GM12891 (cell line): ENCODE measurements at regions not wholly inside any gene's neighbourhood (a gene's known extent, or its start where the extent isn't known, plus 50 kb on each side); places are given as distances from the start of the nearest gene placed in this dataset.

ENCODE experiments used
- POLR2A ChIP-seq: IDR thresholded peaks from 2 replicates; pipeline ENCODE4 v1.6.1; 2011; ENCODE audit warnings: low read depth, low read length, control low read depth
- POLR2AphosphoS5 ChIP-seq: IDR thresholded peaks from 2 replicates; pipeline ENCODE4 v1.6.1; 2011; ENCODE audit warnings: low read depth, low read length, control low read depth
- TAF1 ChIP-seq: IDR thresholded peaks from 2 replicates; pipeline ENCODE4 v1.6.1; 2011; ENCODE audit warnings: low read depth, low read length, control low read depth

GRCh38 chr1:116832308-116832931 is 77.3 kb upstream of the PTGFRN start:
- TF ChIP-seq POLR2A (no peak), TAF1 (no peak), POLR2AphosphoS5 (no peak)
